Epidermal melanocyte (primary cell): ENCODE measurements at regions not wholly inside any gene's neighbourhood (a gene's known extent, or its start where the extent isn't known, plus 50 kb on each side); places are given as distances from the start of the nearest gene placed in this dataset.

Experiments
- DNase-seq: peaks from one replicate; pipeline ENCODE4 v3.0.0; 2011; ENCODE audit warnings: low spot score; ENCODE audit not compliant: insufficient read length

GRCh38 chr16:86052115-86052670 lies 153.2 kb downstream of the IRF8 start:
- no peak for DNase-seq

- DNase-seq = no peak
Measured at GRCh38 chr16:86052926-86053325, 154.0 kb downstream of the IRF8 start.

GRCh38 chr16:86059253-86060171 lies 160.6 kb downstream of the IRF8 start:
- no peak for DNase-seq

GRCh38 chr16:86060381-86061317 lies 161.7 kb downstream of the IRF8 start:
- no peak for DNase-seq

- DNase-seq = no peak
Measured at GRCh38 chr16:86061318-86061695, 162.3 kb downstream of the IRF8 start.

- no peak for DNase-seq
Measured at GRCh38 chr16:86061721-86062120, 162.8 kb downstream of the IRF8 start.

GRCh38 chr16:86062271-86062965 lies 163.5 kb downstream of the IRF8 start:
- no peak for DNase-seq

GRCh38 chr16:86063760-86064405 lies 164.9 kb downstream of the IRF8 start:
- no peak for DNase-seq

GRCh38 chr16:86064431-86065250 lies 165.7 kb downstream of the IRF8 start:
- DNase-seq = no peak

GRCh38 chr16:86065711-86066110 lies 166.7 kb downstream of the IRF8 start:
- DNase-seq = no peak

- DNase-seq = no peak
Measured at GRCh38 chr16:86066811-86067210, 167.8 kb downstream of the IRF8 start.

- no peak for DNase-seq
Measured at GRCh38 chr16:86067516-86067915, 168.6 kb downstream of the IRF8 start.

- no peak for DNase-seq
Measured at GRCh38 chr16:86067936-86068335, 169.0 kb downstream of the IRF8 start.

- no peak for DNase-seq
Measured at GRCh38 chr16:86068722-86069121, 169.8 kb downstream of the IRF8 start.

- no peak for DNase-seq
Measured at GRCh38 chr16:86069736-86070298, 170.9 kb downstream of the IRF8 start.

- no peak for DNase-seq
Measured at GRCh38 chr16:86070484-86070883, 171.5 kb downstream of the IRF8 start.

GRCh38 chr16:86070971-86071370 lies 172.0 kb downstream of the IRF8 start:
- DNase-seq = no peak

- no peak for DNase-seq
Measured at GRCh38 chr16:86071611-86072240, 172.8 kb downstream of the IRF8 start.
